ENCODE measurements at regions not wholly inside any gene's neighbourhood (a gene's known extent, or its start where the extent isn't known, plus 50 kb on each side); places are given as distances from the start of the nearest gene placed in this dataset.

DNA sequence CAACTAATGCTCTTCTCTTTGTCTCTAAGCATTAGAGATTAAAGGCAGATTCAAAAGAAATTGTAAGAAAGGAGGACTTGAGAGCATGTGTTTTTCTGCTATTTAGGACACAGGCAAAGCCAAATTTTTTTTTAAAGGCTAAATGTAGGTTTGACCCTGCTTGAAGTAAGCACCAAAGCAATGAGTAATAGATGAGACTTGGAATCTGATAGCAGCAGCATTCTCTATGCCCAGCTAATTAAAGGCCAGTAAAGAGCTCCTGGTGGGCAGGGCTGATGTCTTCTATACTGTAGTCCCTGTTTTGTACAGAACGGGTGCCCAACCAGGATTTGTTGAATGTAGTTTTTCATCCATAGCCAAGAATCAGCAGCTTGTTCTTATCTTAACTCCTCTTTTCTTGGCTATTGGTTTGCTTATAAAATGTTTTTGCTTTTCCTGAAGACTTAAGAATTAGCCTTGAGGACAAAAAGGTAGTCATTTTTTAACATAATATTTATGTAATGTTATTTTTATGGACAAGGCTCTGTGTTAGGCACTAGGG, 179.6 kb downstream of the LMO4 start:
- DNase-seq (ENCODE audit: low read depth in 2 of 2): no peak

DNA sequence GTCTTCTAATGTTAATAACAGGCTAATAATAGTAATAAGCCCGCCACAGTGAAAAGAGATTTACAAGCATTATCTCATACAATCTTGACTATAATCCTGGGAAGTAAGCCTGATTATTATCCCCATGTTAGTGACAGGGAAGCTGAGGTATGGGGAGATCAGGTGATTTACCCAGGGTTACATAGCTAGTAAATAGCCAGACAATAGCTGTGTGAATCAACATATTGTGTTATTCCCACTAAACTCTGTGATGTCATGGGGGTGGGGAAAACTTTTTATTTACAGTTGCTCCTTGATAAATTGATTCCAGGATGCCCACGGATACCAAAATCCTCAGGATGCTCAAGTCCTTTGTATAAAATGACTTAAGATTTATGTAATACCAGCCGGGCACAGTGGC, 181.9 kb downstream of the LMO4 start:
- no peak for DNase-seq (ENCODE audit: low read depth in 2 of 2)

GRCh38 chr1:87511449-87511848, 182.8 kb downstream of the LMO4 start:
- DNase-seq (ENCODE audit: low read depth in 2 of 2): no peak

GRCh38 chr1:87512431-87512830, 183.8 kb downstream of the LMO4 start:
- no peak for DNase-seq (ENCODE audit: low read depth in 2 of 2)

DNA sequence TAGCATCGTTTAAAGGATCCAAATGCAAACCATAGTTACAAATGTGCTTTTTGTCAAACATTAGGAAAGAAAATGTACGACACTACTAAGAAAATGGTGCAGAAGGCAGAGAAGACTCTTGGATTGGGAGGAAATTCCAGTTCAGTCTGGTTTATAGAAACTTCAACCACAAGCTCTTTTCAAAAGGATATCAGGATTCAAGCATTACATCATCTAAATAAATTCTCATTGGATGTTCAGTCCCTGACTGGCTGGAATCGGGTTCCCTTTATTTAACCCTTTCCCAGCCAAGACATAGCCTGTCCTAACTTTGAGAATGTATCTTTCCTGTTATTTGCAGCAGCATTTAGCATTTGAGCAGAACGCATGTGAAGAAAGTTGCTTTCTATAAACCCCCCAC, 184.6 kb downstream of the LMO4 start:
- no peak for DNase-seq (ENCODE audit: low read depth in 2 of 2)

DNA sequence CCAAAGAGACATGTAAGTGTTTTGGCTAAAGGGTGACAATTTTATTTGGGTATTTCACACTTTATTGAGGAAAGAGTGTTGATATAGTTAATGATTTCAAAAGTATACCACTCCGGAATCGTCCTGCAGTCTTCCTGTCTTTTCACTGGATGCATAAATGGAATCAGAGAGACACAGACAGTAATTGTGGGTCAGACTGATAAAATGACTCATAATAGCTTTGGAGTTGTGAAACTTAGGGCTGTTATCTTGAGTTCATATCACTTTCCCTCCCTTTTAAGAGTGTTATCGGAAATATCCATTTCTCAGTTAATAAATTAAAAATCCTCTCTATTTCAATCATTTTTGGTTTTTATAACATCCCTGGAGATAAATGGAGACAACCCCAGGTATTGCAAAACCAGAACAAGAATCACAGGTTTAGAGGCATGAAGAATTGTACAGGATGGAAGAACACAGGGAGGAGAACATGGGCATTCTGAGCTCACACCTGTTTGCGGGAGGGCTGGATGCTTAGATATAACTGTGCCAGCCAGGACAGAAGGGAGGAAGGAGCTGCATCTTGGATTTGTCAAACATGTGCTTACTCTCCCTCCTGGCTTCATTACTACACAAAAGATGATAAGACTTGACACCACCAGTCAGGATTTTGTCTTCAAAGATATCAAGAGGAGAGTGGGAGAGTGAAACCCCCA, 185.4 kb downstream of the LMO4 start:
- DNase-seq (ENCODE audit: low read depth in 2 of 2): no peak

DNA sequence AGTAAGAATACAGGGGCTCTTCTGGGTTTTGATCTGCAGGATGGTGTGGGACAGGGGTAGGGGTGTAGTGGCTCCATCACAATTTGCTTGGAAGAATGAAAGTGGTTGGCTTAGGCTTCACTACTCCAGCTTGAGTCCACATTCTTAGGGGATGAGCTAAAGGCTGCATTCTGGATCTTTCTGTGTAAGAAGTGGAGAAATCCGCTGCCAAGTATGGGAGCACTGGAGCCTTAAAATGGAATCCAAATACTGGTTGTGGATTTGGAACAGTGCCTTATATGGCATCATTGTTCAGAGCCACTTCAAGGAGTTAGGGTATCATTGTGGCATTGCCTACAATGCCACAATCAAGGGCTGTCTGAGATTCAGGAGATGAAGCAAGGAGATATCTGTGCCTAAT, 187.1 kb downstream of the LMO4 start:
- no peak for DNase-seq (ENCODE audit: low read depth in 2 of 2)

- no peak for DNase-seq (ENCODE audit: low read depth in 2 of 2)
Observed at GRCh38 chr1:87518794-87519193, 190.1 kb downstream of the LMO4 start.

GRCh38 chr1:87521452-87521851, 192.8 kb downstream of the LMO4 start:
- DNase-seq (ENCODE audit: low read depth in 2 of 2): no peak

- DNase-seq (ENCODE audit: low read depth in 2 of 2): no peak
Observed at GRCh38 chr1:87523466-87523865, 194.8 kb downstream of the LMO4 start.

- DNase-seq (ENCODE audit: low read depth in 2 of 2): no peak
Observed at GRCh38 chr1:87524021-87524754, 195.5 kb downstream of the LMO4 start.

- DNase-seq (ENCODE audit: low read depth in 2 of 2): no peak
Observed at GRCh38 chr1:87528754-87529517, 200.3 kb downstream of the LMO4 start.

DNA sequence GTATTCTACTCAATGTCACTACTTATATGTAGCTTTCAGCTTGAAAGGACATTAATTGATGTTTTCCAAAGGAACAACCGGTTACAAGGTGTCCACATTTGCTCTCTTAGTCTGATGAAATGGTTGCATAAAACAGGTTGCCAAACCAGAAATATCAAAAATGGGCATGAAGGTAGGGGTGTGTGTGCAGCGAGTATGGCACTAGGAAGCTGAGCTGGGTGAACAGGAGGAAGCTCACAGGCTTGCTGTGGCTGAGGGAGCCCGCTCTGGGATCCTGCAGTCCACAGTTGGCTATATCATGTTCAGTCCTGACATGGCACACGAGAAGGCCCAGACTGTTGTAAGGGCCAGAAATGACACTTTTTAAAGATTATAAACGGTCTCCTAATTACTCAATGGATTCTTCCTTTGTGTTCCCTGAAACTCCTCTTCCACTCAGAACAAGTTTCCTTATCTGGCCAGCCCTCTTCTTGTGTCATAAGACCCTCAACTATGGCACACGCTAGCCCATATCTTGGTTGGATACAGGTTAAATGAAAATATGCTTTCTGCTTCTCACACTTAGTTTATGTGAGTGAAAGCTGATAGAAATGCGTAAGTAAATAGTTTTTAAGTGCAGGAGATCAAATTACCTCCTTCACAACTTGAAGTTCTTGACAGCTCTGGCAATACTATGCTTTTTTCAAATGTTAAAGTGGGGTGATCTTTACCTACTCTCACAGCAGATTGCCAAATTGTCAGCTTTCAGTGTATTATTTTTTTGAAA, 201.5 kb downstream of the LMO4 start:
- no peak for DNase-seq (ENCODE audit: low read depth in 2 of 2)

DNA sequence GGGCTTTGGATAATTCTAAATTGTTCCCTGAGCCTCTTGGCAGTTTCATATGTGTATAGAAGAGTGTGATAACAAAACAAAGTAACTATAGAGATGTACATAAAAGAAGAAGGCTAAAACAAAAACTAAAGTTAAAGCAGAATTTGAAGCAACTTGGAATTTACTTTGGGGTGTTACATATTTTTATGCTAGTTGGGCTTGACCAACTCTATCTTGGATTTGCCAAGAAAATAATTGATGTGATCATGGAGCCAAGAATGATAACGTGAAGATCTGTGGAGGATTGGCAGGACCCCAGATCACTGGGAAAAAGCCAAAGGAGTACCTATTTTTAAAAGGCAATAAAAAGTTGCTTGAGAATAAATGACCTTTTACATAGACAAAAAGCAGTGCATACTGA, 206.9 kb downstream of the LMO4 start:
- DNase-seq (ENCODE audit: low read depth in 2 of 2): no peak

- DNase-seq (ENCODE audit: low read depth in 2 of 2): no peak
Observed at GRCh38 chr1:87539147-87539546, 210.5 kb downstream of the LMO4 start.

- no peak for DNase-seq (ENCODE audit: low read depth in 2 of 2)
Observed at GRCh38 chr1:87542697-87543096, 214.0 kb downstream of the LMO4 start.

DNA sequence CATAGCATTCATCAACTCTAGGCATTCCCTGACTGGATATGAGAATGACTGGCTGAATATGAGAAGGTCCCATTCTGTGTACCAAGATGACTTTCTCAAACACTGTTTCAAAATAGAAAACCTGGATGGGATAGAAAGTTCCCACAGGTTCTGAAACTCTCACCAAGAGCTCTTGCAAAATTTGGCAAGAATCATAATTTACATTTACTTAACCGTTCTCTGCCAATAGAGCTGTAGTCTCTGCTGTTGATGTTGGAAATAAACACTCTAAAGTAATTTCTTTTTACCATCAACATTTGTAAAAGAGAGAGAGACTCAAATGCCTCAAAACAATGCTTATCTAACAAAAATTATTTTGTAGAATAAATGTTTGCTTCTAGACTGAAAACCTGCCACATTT, 221.1 kb downstream of the LMO4 start:
- no peak for DNase-seq (ENCODE audit: low read depth in 2 of 2)

- DNase-seq (ENCODE audit: low read depth in 2 of 2): no peak
Observed at GRCh38 chr1:87553511-87553910, 224.8 kb downstream of the LMO4 start.

DNA sequence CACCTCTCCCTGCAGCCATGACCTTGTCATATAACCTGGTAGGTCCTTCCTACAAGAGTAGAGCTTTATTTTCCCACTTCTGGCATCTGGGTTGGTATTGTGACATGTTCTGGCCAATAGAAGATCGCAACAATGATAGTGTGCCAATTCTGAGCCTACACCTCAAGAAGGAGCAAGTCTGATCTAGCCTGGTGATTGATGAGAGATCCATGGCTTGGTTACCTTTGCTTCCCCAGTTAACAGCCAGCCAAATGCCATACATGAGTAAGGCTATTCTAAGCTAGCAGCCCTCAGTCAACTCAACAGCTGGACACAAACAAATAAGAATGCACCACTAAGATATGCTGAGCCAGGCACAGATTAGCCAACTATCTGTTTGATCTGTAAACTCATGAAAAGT, 226.7 kb downstream of the LMO4 start:
- DNase-seq (ENCODE audit: low read depth in 2 of 2): no peak

GRCh38 chr1:87556326-87556725, 227.6 kb downstream of the LMO4 start:
- DNase-seq (ENCODE audit: low read depth in 2 of 2): no peak

DNA sequence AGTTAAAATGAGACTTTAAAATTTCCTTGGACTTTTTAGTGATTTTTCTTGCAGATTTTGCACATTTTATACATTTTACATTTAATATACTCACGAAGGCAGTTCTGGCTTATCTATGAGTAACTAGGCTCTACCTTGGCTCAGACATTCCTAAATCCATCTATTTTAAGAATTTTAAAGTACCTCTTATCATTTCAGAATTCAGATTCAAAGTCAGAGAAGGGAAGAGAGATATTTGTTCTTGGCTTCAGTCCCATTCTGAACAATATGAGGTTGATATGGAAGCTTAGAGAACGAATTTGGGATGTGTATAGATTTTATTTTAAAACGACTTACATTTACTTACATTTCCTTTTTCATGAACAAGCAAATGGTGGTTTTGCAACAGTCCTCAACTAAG, 230.2 kb downstream of the LMO4 start:
- no peak for DNase-seq (ENCODE audit: low read depth in 2 of 2)

GRCh38 chr1:87560137-87560536, 231.5 kb downstream of the LMO4 start:
- no peak for DNase-seq (ENCODE audit: low read depth in 2 of 2)

All from stimulated activated CD8-positive, alpha-beta memory T cell treated with anti-CD3 and anti-CD28 coated beads, Interleukin-2, amount 100 ng/mL, for 48 hours (primary cell).